CD14-positive monocyte (primary cell): ENCODE measurements at regions not wholly inside any gene's neighbourhood (a gene's known extent, or its start where the extent isn't known, plus 50 kb on each side); places are given as distances from the start of the nearest gene placed in this dataset.

Experiments used
- DNase-seq, 3 donors: peaks; one replicate each; pipeline ENCODE4 v3.0.0-alpha.2; 2011 to 2022
- H2AFZ ChIP-seq: 2 replicates; pipeline ENCODE4 v1.6.0; 2012; ENCODE audit warnings: mild to moderate bottlenecking, low read depth, low read length, inconsistent platforms; ENCODE audit not compliant: insufficient read depth, poor library complexity, severe bottlenecking
- H3K27ac ChIP-seq, 2 donors: 1 replicate in 1 of 2; 2 replicates in 1 of 2; pipeline ENCODE4 v1.5.1; 2012 to 2013; ENCODE audit warnings: low read length in 2 of 2, control low read depth in 1 of 2, inconsistent platforms in 1 of 2, low read depth in 1 of 2, mild to moderate bottlenecking in 1 of 2
- H3K27me3 ChIP-seq, 2 donors: one replicate each; pipeline versions ENCODE4 v1.6.0 to v1.6.1; 2011 to 2013; ENCODE audit warnings: low read length in 2 of 2; ENCODE audit not compliant: control insufficient read depth in 2 of 2, insufficient read depth in 2 of 2
- H3K36me3 ChIP-seq, 2 donors: replicated peaks in 1 of 2; 1 replicate in 1 of 2; 2 replicates in 1 of 2; pipeline versions ENCODE4 v1.5.1 to v1.6.1; 2012 to 2013; ENCODE audit warnings: low read length in 2 of 2, control low read depth in 1 of 2, inconsistent platforms in 1 of 2, mild to moderate bottlenecking in 1 of 2; ENCODE audit not compliant: insufficient read depth in 2 of 2, control insufficient read depth in 1 of 2
- H3K4me1 ChIP-seq, 2 donors: 1 replicate in 1 of 2; 2 replicates in 1 of 2; pipeline versions ENCODE4 v1.5.1 to v1.6.1; 2012 to 2013; ENCODE audit warnings: low read length in 2 of 2, control low read depth in 1 of 2, inconsistent platforms in 1 of 2, mild to moderate bottlenecking in 1 of 2, moderate library complexity in 1 of 2; ENCODE audit not compliant: insufficient read depth in 2 of 2, control insufficient read depth in 1 of 2
- H3K4me2 ChIP-seq: replicated peaks from 2 replicates; pipeline ENCODE3; 2012; ENCODE audit warnings: low read length, moderate library complexity, mild to moderate bottlenecking; ENCODE audit not compliant: poor library complexity, severe bottlenecking; ENCODE audit errors: extremely low read depth
- H3K4me3 ChIP-seq, 3 experiments: fragments of 200-600 bp in 1 of 3; sonication (generic) in 1 of 3; replicated peaks in 1 of 3; 1 replicate in 2 of 3; 2 replicates in 1 of 3; pipeline ENCODE4 v1.5.1; 2011 to 2013; ENCODE audit warnings: low read length in 3 of 3, mild to moderate bottlenecking in 3 of 3, control low read depth in 2 of 3, low read depth in 2 of 3, inconsistent platforms in 1 of 3, moderate library complexity in 1 of 3
- H3K79me2 ChIP-seq: 2 replicates; pipeline ENCODE4 v1.6.0; 2012; ENCODE audit warnings: mild to moderate bottlenecking, control low read depth, inconsistent platforms, low read length, moderate library complexity; ENCODE audit not compliant: insufficient read depth
- H3K9ac ChIP-seq: 2 replicates; pipeline ENCODE4 v1.6.0; 2017; ENCODE audit warnings: low read length, mild to moderate bottlenecking; ENCODE audit not compliant: insufficient read depth, poor library complexity, severe bottlenecking
- H3K9me3 ChIP-seq, 2 donors: replicated peaks in 1 of 2; 1 replicate in 1 of 2; 2 replicates in 1 of 2; pipeline versions ENCODE4 v1.5.1 to v1.6.1; 2012 to 2013; ENCODE audit warnings: low read length in 2 of 2, control low read depth in 1 of 2; ENCODE audit not compliant: control insufficient read depth in 1 of 2, insufficient read depth in 1 of 2
- H4K20me1 ChIP-seq: 2 replicates; pipeline ENCODE4 v1.6.0; 2012; ENCODE audit warnings: mild to moderate bottlenecking, low read length, control low read depth, moderate library complexity; ENCODE audit not compliant: insufficient read depth
- H3K27ac Mint-ChIP-seq, 7 donors: one replicate each; pipeline ENCODE4 v1.8.0; 2020; ENCODE audit warnings: mild to moderate bottlenecking in 7 of 7, mixed read lengths in 7 of 7, moderate library complexity in 6 of 7, inconsistent platforms in 2 of 7
- H3K27me3 Mint-ChIP-seq, 3 donors: one replicate each; pipeline ENCODE4 v1.8.0; 2021 to 2022; ENCODE audit warnings: low read depth in 3 of 3, mild to moderate bottlenecking in 3 of 3, mixed read lengths in 3 of 3, moderate library complexity in 3 of 3, inconsistent platforms in 1 of 3
- H3K36me3 Mint-ChIP-seq, 2 donors: one replicate each; pipeline ENCODE4 v1.8.0; 2020; ENCODE audit warnings: mixed read lengths in 2 of 2, inconsistent platforms in 1 of 2, mild to moderate bottlenecking in 1 of 2
- H3K4me1 Mint-ChIP-seq: one replicate; pipeline ENCODE4 v1.8.0; 2020; ENCODE audit warnings: mild to moderate bottlenecking, mixed read lengths
- H3K4me3 Mint-ChIP-seq, 2 donors: one replicate each; pipeline ENCODE4 v1.8.0; 2020; ENCODE audit warnings: mild to moderate bottlenecking in 2 of 2, mixed read lengths in 2 of 2, moderate library complexity in 1 of 2
- H3K9me3 Mint-ChIP-seq, 7 donors: one replicate each; pipeline ENCODE4 v1.8.0; 2020 to 2022; ENCODE audit warnings: mixed read lengths in 7 of 7, mild to moderate bottlenecking in 6 of 7, moderate library complexity in 6 of 7, inconsistent platforms in 2 of 7
- CTCF ChIP-seq: fragments of 200-600 bp; IDR thresholded peaks from one replicate; pipeline ENCODE4 v1.8.0; 2022; ENCODE audit warnings: antibody characterized with exemption, mild to moderate bottlenecking
- WGBS: methylation state at CpG from one replicate; pipeline ENCODE4 v1.1.5; 2013; ENCODE audit warnings: missing lambda C conversion rate; ENCODE audit not compliant: insufficient coverage; 5-methylcytosine and 5-hydroxymethylcytosine counted together
- intact Hi-C, 2 donors: fragments of 100-400 bp; cut with micrococcal nuclease; formaldehyde crosslinking; loops; one replicate each; pipeline versions ENCODE4 v1.15.0 to v1.15.1; 2023

GRCh38 chr1:228650141-228650540 is 85.1 kb upstream of the RHOU start:
- intact Hi-C loops, result no loop called here
- Histone ChIP-seq H4K20me1 (no peaks in the 10 kb centered on the region), H3K27ac (no peak overlapping the region), H3K4me2 (no peak overlapping the region), H2AFZ (no peak overlapping the region), H3K4me3 (no peak overlapping the region), H3K79me2 (no peaks in the 10 kb centered on the region), H3K27me3 (peaks cover 63% of the 10 kb centered on the region in 2 donors), H3K9me3 (peaks cover 10 to 29% of the 10 kb centered on the region in 2 donors), H3K36me3 (no peaks in the 10 kb centered on the region), H3K9ac (no peak overlapping the region), H3K4me1 (peaks cover 20 to 21% of the 10 kb centered on the region in 2 donors)
- Mint-ChIP-seq H3K4me1 (peaks cover 28% of the 10 kb centered on the region), H3K4me3 (peak overlapping the region; percentile 4 to 100), H3K27me3 (peaks cover 52 to 72% (median 63%) of the 10 kb centered on the region in 3 donors), H3K9me3 (peaks cover 0 to 24% (median 17%) of the 10 kb centered on the region in 7 donors), H3K27ac (no peak overlapping the region), H3K36me3 (peaks cover 20 to 29% of the 10 kb centered on the region in 2 donors)
- TF ChIP-seq CTCF, result no peak
- no peak for DNase-seq
- WGBS, result 18% methylated on average over 20 of the region's 23 CpGs

GRCh38 chr1:228650946-228651345 is 84.3 kb upstream of the RHOU start:
- no peak overlapping the region for H3K9ac ChIP-seq
- H3K4me3 Mint-ChIP-seq, result peak overlapping the region in 1 of 2 donors; percentile 100
- H2AFZ ChIP-seq, result no peak overlapping the region
- no peak overlapping the region for H3K4me2 ChIP-seq
- peaks cover 28% of the 10 kb centered on the region for H3K4me1 Mint-ChIP-seq
- no peak overlapping the region for H3K4me3 ChIP-seq
- peak overlapping the region in 1 of 7 donors; percentile 47 for H3K27ac Mint-ChIP-seq
- no peaks in the 10 kb centered on the region for H3K36me3 ChIP-seq
- no peaks in the 10 kb centered on the region for H3K79me2 ChIP-seq
- H3K27me3 ChIP-seq, result peaks cover 63 to 66% of the 10 kb centered on the region in 2 donors
- no peak overlapping the region for H3K27ac ChIP-seq
- WGBS, result no CpG with 5 or more reads among the region's 1 CpG
- DNase-seq, result no peak
- no peaks in the 10 kb centered on the region for H4K20me1 ChIP-seq
- H3K4me1 ChIP-seq, result peaks cover 20 to 21% of the 10 kb centered on the region in 2 donors
- peaks cover 20 to 29% of the 10 kb centered on the region in 2 donors for H3K36me3 Mint-ChIP-seq
- H3K9me3 ChIP-seq, result peaks cover 10 to 29% of the 10 kb centered on the region in 2 donors
- H3K27me3 Mint-ChIP-seq, result peaks cover 52 to 72% (median 67%) of the 10 kb centered on the region in 3 donors
- no peak for TF ChIP-seq CTCF
- intact Hi-C loops, result no loop called here
- peaks cover 0 to 24% (median 17%) of the 10 kb centered on the region in 7 donors for H3K9me3 Mint-ChIP-seq
